Transverse colon (tissue), 4 donors: ENCODE measurements at regions not wholly inside any gene's neighbourhood (a gene's known extent, or its start where the extent isn't known, plus 50 kb on each side); places are given as distances from the start of the nearest gene placed in this dataset.

Experiments
- DNase-seq: peaks from one replicate; pipeline ENCODE4 v3.0.0-alpha.2; 2019
- H3K27ac ChIP-seq, 4 donors: fragments of 200-600 bp; sonication (generic); 2 replicates each; pipeline ENCODE4 v1.5.1; 2016 to 2018; ENCODE audit warnings: inconsistent platforms in 4 of 4
- H3K27me3 ChIP-seq: fragments of 200-600 bp; sonication (generic); 2 replicates; pipeline ENCODE4 v1.5.1; 2017; ENCODE audit warnings: inconsistent platforms
- H3K36me3 ChIP-seq, 4 donors: fragments of 200-600 bp; sonication (generic); 2 replicates each; pipeline ENCODE4 v1.5.1; 2017 to 2019; ENCODE audit warnings: inconsistent platforms in 4 of 4
- H3K4me1 ChIP-seq, 4 donors: fragments of 200-600 bp; sonication (generic); 2 replicates each; pipeline ENCODE4 v1.5.1; 2017 to 2020; ENCODE audit warnings: inconsistent platforms in 4 of 4
- H3K4me3 ChIP-seq, 4 donors: fragments of 200-600 bp; sonication (generic); 1 replicate in 1 of 4; 2 replicates in 3 of 4; pipeline versions ENCODE4 v1.5.1 to v1.6.1; 2017 to 2019; ENCODE audit warnings: inconsistent platforms in 4 of 4
- H3K9me3 ChIP-seq, 2 donors: fragments of 200-600 bp; sonication (generic); 2 replicates each; pipeline ENCODE4 v1.5.1; 2017 to 2019; ENCODE audit warnings: inconsistent platforms in 2 of 2
- CTCF ChIP-seq, 5 experiments: fragments of 200-600 bp in 3 of 5; fragments of 450-650 bp in 2 of 5; sonication (generic) in 3 of 5; IDR thresholded peaks; 1 replicate in 2 of 5; 2 replicates in 3 of 5; pipeline ENCODE4 v1.5.1; 2016 to 2017; ENCODE audit warnings: antibody characterized with exemption in 5 of 5, inconsistent platforms in 3 of 5, mild to moderate bottlenecking in 2 of 5, moderate library complexity in 1 of 5
- EP300 ChIP-seq: sonication (generic); formaldehyde crosslinking; IDR thresholded peaks from one replicate; pipeline ENCODE4 v1.6.1; 2017; ENCODE audit warnings: antibody characterized with exemption, low read depth
- POLR2A ChIP-seq: fragments of 450-650 bp; IDR thresholded peaks from one replicate; pipeline ENCODE4 v1.6.1; 2016; ENCODE audit warnings: antibody characterized with exemption, mild to moderate bottlenecking, moderate library complexity
- POLR2AphosphoS5 ChIP-seq, 3 donors: sonication (generic); formaldehyde crosslinking; IDR thresholded peaks; one replicate each; pipeline ENCODE4 v1.6.1; 2016; ENCODE audit warnings: antibody characterized with exemption in 3 of 3
- WGBS, 2 donors: methylation state at CpG; one replicate each; pipeline ENCODE4 v1.1.5; 2018; ENCODE audit warnings: low coverage in 1 of 2; 5-methylcytosine and 5-hydroxymethylcytosine counted together
- in situ Hi-C, 4 donors: fragments of 200-750 bp; cut with MboI; loops; one replicate each; pipeline versions ENCODE4 v1.15.0 to v1.15.1; 2017; ENCODE audit warnings: low sequenced_read_pairs in 3 of 4, low pct_ligation_motif_present in 1 of 4, low pct_unique_long_range_greater_than_20kb in 1 of 4
- intact Hi-C: fragments of 100-400 bp; cut with DNase I; formaldehyde crosslinking; loops from one replicate; pipeline ENCODE4 v1.15.1; 2023; ENCODE audit warnings: low total_unique reads

- DNase-seq = no peak
- no peak overlapping the region for H3K27ac ChIP-seq
- no peaks in the 10 kb centered on the region for H3K9me3 ChIP-seq
- intact Hi-C loops = no loop called here
- WGBS, 2 donors = 80 to 88% methylated on average over 2 to 4 of the region's 4 CpGs
- in situ Hi-C loops = no loop called here
- H3K4me1 ChIP-seq = no peaks in the 10 kb centered on the region
- no peaks in the 10 kb centered on the region for H3K27me3 ChIP-seq
- TF ChIP-seq CTCF (IDR thresholded peaks at IDR 0.05) (no peak), POLR2A (no peak), EP300 (no peak), POLR2AphosphoS5 (IDR thresholded peaks at IDR 0.05) (no peak)
- H3K36me3 ChIP-seq = no peaks in the 10 kb centered on the region
- no peak overlapping the region for H3K4me3 ChIP-seq
Observed at GRCh38 chr6:115000736-115001135, 657.9 kb upstream of the HS3ST5 start.

GRCh38 chr6:114998492-114998891 lies 655.7 kb upstream of the HS3ST5 start:
- in situ Hi-C loops (no loop called here), intact Hi-C loops (no loop called here)
- Histone ChIP-seq H3K4me3 (no peak overlapping the region), H3K4me1 (no peaks in the 10 kb centered on the region), H3K27me3 (no peaks in the 10 kb centered on the region), H3K27ac (no peak overlapping the region), H3K9me3 (no peaks in the 10 kb centered on the region), H3K36me3 (no peaks in the 10 kb centered on the region)
- DNase-seq = no peak
- WGBS, 2 donors = 89 to 93% methylated on average over 5 to 8 of the region's 8 CpGs
- TF ChIP-seq CTCF (IDR thresholded peaks at IDR 0.05) (no peak), POLR2A (no peak), POLR2AphosphoS5 (IDR thresholded peaks at IDR 0.05) (no peak), EP300 (no peak)

GRCh38 chr6:114997813-114998292 lies 655.0 kb upstream of the HS3ST5 start:
- no peak for DNase-seq
- Histone ChIP-seq H3K27me3 (no peaks in the 10 kb centered on the region), H3K36me3 (no peaks in the 10 kb centered on the region), H3K9me3 (no peaks in the 10 kb centered on the region), H3K4me1 (no peaks in the 10 kb centered on the region), H3K4me3 (no peak overlapping the region), H3K27ac (no peak overlapping the region)
- no peak for TF ChIP-seq POLR2AphosphoS5 (IDR thresholded peaks at IDR 0.05)
- TF ChIP-seq CTCF (IDR thresholded peaks at IDR 0.05) = no peak
- TF ChIP-seq POLR2A = no peak
- no peak for TF ChIP-seq EP300
- in situ Hi-C loops (no loop called here), intact Hi-C loops (no loop called here)
- 75 to 83% methylated on average over 4 of the region's 4 CpGs for WGBS, 2 donors

- TF ChIP-seq POLR2A (no peak), POLR2AphosphoS5 (IDR thresholded peaks at IDR 0.05) (no peak), EP300 (no peak), CTCF (IDR thresholded peaks at IDR 0.05) (no peak)
- intact Hi-C loops (no loop called here), in situ Hi-C loops (no loop called here)
- no peak for DNase-seq
- H3K27me3 ChIP-seq = no peaks in the 10 kb centered on the region
- H3K27ac ChIP-seq = no peak overlapping the region
- H3K4me1 ChIP-seq = no peaks in the 10 kb centered on the region
- no peaks in the 10 kb centered on the region for H3K36me3 ChIP-seq
- no peaks in the 10 kb centered on the region for H3K9me3 ChIP-seq
- H3K4me3 ChIP-seq = no peak overlapping the region
Observed at GRCh38 chr6:114995526-114995925, 652.7 kb upstream of the HS3ST5 start.
